Ishikawa (cell line): ENCODE measurements at regions not wholly inside any gene's neighbourhood (a gene's known extent, or its start where the extent isn't known, plus 50 kb on each side); places are given as distances from the start of the nearest gene placed in this dataset.

Experiments used
- CEBPB ChIP-seq: IDR thresholded peaks from 2 replicates; pipeline ENCODE4 v1.6.1; 2012
- CREB1 ChIP-seq: IDR thresholded peaks from 2 replicates; pipeline ENCODE4 v1.6.1; 2012; ENCODE audit warnings: low read depth
- EGR1 ChIP-seq: IDR thresholded peaks from 2 replicates; pipeline ENCODE4 v1.6.1; 2012
- EP300 ChIP-seq: IDR thresholded peaks from 2 replicates; pipeline ENCODE4 v1.6.1; 2012; ENCODE audit warnings: borderline replicate concordance
- FOXM1 ChIP-seq: IDR thresholded peaks from 2 replicates; pipeline ENCODE4 v1.6.1; 2012; ENCODE audit warnings: low read depth, borderline replicate concordance
- MAX ChIP-seq: IDR thresholded peaks from 2 replicates; pipeline ENCODE4 v1.6.1; 2012
- NFIC ChIP-seq: IDR thresholded peaks from 2 replicates; pipeline ENCODE4 v1.6.1; 2012
- RAD21 ChIP-seq: IDR thresholded peaks from 2 replicates; pipeline ENCODE4 v1.6.1; 2012; ENCODE audit warnings: low read depth
- REST ChIP-seq: IDR thresholded peaks from 2 replicates; pipeline ENCODE4 v1.6.1; 2012; ENCODE audit warnings: low read depth, mild to moderate bottlenecking
- TAF1 ChIP-seq: IDR thresholded peaks from 2 replicates; pipeline ENCODE4 v1.6.1; 2012; ENCODE audit warnings: low read depth, mild to moderate bottlenecking
- TCF12 ChIP-seq: IDR thresholded peaks from 2 replicates; pipeline ENCODE4 v1.6.1; 2012; ENCODE audit warnings: low read depth
- TEAD4 ChIP-seq: IDR thresholded peaks from 2 replicates; pipeline ENCODE4 v1.6.1; 2012
- USF1 ChIP-seq: IDR thresholded peaks from 2 replicates; pipeline ENCODE4 v1.6.1; 2012
- YY1 ChIP-seq: IDR thresholded peaks from 2 replicates; pipeline ENCODE4 v1.6.1; 2012; ENCODE audit warnings: low read depth
- ZBTB7A ChIP-seq: IDR thresholded peaks from 2 replicates; pipeline ENCODE4 v1.6.1; 2012; ENCODE audit warnings: low read depth

GRCh38 chr12:9334964-9335363, 126.8 kb upstream of the PZP start:
- TF ChIP-seq NFIC (no peak), USF1 (no peak)

- TF ChIP-seq TEAD4 (no peak), EP300 (no peak), MAX (no peak), TCF12 (no peak), TAF1 (no peak), NFIC (no peak), CEBPB (no peak), ZBTB7A (no peak), EGR1 (no peak), CREB1 (no peak), RAD21 (no peak), USF1 (no peak)
Measured at GRCh38 chr12:9334041-9334692, 126.0 kb upstream of the PZP start.

- no peak for TF ChIP-seq REST
- TF ChIP-seq CEBPB, result no peak
- no peak for TF ChIP-seq RAD21
- no peak for TF ChIP-seq ZBTB7A
- no peak for TF ChIP-seq EGR1
- TF ChIP-seq MAX, result no peak
- TF ChIP-seq FOXM1, result no peak
- no peak for TF ChIP-seq USF1
- no peak for TF ChIP-seq TEAD4
- no peak for TF ChIP-seq YY1
- no peak for TF ChIP-seq TAF1
- TF ChIP-seq EP300, result no peak
- TF ChIP-seq NFIC, result no peak
Measured at GRCh38 chr12:9333161-9333560, 125.0 kb upstream of the PZP start.

GRCh38 chr12:9332564-9332963, 124.4 kb upstream of the PZP start:
- TF ChIP-seq MAX (no peak), TCF12 (no peak), TAF1 (no peak), FOXM1 (no peak), ZBTB7A (no peak), EP300 (no peak), NFIC (no peak), CEBPB (no peak), EGR1 (no peak), CREB1 (no peak), REST (no peak), TEAD4 (no peak), USF1 (no peak), RAD21 (no peak), YY1 (no peak)

- TF ChIP-seq NFIC (no peak), RAD21 (peak; percentile 92)
Measured at GRCh38 chr12:9331218-9331626, 123.0 kb upstream of the PZP start.

- TF ChIP-seq CREB1 (no peak), TEAD4 (no peak), REST (no peak), MAX (no peak), USF1 (no peak), YY1 (no peak), EGR1 (no peak), TAF1 (no peak), TCF12 (no peak), FOXM1 (no peak), EP300 (no peak)
Measured at GRCh38 chr12:9329019-9329418, 120.8 kb upstream of the PZP start.
